ENCODE measurements at regions not wholly inside any gene's neighbourhood (a gene's known extent, or its start where the extent isn't known, plus 50 kb on each side); places are given as distances from the start of the nearest gene placed in this dataset.
"Not testable (repeated sequence)": the region's sequence is repeated elsewhere in the genome, so short reads cannot be mapped to it uniquely, and the experiment has no call there.

- H3K79me2 ChIP-seq (ENCODE audit: insufficient read depth, low read length): no peaks in the 10 kb centered on the region
- no peak overlapping the region for H3K27ac ChIP-seq (ENCODE audit: low read depth in 1 of 2, low read length in 2 of 2)
- no peak overlapping the region for H3K9ac ChIP-seq (ENCODE audit: insufficient read depth, low read length, poor library complexity, severe bottlenecking)
- H3K4me1 ChIP-seq (ENCODE audit: control insufficient read depth in 1 of 2, insufficient read depth in 2 of 2, low read length in 2 of 2): peaks cover 6 to 16% of the 10 kb centered on the region in 2 donors
- no peak overlapping the region for H3K4me3 Mint-ChIP-seq
- H3K9me3 Mint-ChIP-seq: peaks cover 0 to 3% (median 0%) of the 10 kb centered on the region in 7 donors
- H3K27me3 Mint-ChIP-seq (ENCODE audit: low read depth in 3 of 3): peaks cover 1 to 6% (median 2%) of the 10 kb centered on the region in 3 donors
- no peaks in the 10 kb centered on the region for H4K20me1 ChIP-seq (ENCODE audit: insufficient read depth, low read length)
- intact Hi-C loops (cut with micrococcal nuclease): loop anchor here in 1 of 2 donors (5.0 kb wide), 1 partner anchor 46 kb away; no protein-coding TSS in a partner anchor
- H3K4me3 ChIP-seq (replicated peaks in 1 of 3; ENCODE audit: low read depth in 2 of 3, low read length in 3 of 3): no peak overlapping the region
- peak overlapping the region in 1 of 7 donors; percentile 28 for H3K27ac Mint-ChIP-seq
- no peaks in the 10 kb centered on the region for H3K36me3 Mint-ChIP-seq
- no peak for DNase-seq
- H3K4me1 Mint-ChIP-seq: peaks cover 19% of the 10 kb centered on the region
- no peaks in the 10 kb centered on the region for H3K27me3 ChIP-seq (ENCODE audit: control insufficient read depth in 2 of 2, insufficient read depth in 2 of 2, low read length in 2 of 2)
- H2AFZ ChIP-seq (ENCODE audit: insufficient read depth, low read depth, low read length, poor library complexity, severe bottlenecking): no peak overlapping the region
- WGBS (ENCODE audit: insufficient coverage): 90% methylated on average over 2 of the region's 6 CpGs
- no peak overlapping the region for H3K4me2 ChIP-seq (replicated peaks; ENCODE audit: extremely low read depth, low read length, poor library complexity, severe bottlenecking)
- H3K36me3 ChIP-seq (replicated peaks in 1 of 2; ENCODE audit: control insufficient read depth in 1 of 2, insufficient read depth in 2 of 2, low read length in 2 of 2): no peaks in the 10 kb centered on the region
- H3K9me3 ChIP-seq (replicated peaks in 1 of 2; ENCODE audit: control insufficient read depth in 1 of 2, insufficient read depth in 1 of 2, low read length in 2 of 2): no peaks in the 10 kb centered on the region
- no peak for TF ChIP-seq CTCF (IDR thresholded peaks at IDR 0.05)
Observed at GRCh38 chr3:27638594-27638993, 83.5 kb downstream of the EOMES start.

GRCh38 chr3:27637346-27637995 lies 84.7 kb downstream of the EOMES start:
- DNase-seq: peak; percentile 5 to 27 (median 16)
- Histone ChIP-seq H3K27me3 (ENCODE audit: control insufficient read depth in 2 of 2, insufficient read depth in 2 of 2, low read length in 2 of 2) (no peaks in the 10 kb centered on the region), H3K4me2 (replicated peaks; ENCODE audit: extremely low read depth, low read length, poor library complexity, severe bottlenecking) (no peak overlapping the region), H3K4me3 (replicated peaks in 1 of 3; ENCODE audit: low read depth in 2 of 3, low read length in 3 of 3) (no peak overlapping the region), H3K36me3 (replicated peaks in 1 of 2; ENCODE audit: control insufficient read depth in 1 of 2, insufficient read depth in 2 of 2, low read length in 2 of 2) (no peaks in the 10 kb centered on the region), H3K9me3 (replicated peaks in 1 of 2; ENCODE audit: control insufficient read depth in 1 of 2, insufficient read depth in 1 of 2, low read length in 2 of 2) (no peaks in the 10 kb centered on the region), H3K27ac (ENCODE audit: low read depth in 1 of 2, low read length in 2 of 2) (no peak overlapping the region), H3K9ac (ENCODE audit: insufficient read depth, low read length, poor library complexity, severe bottlenecking) (no peak overlapping the region), H4K20me1 (ENCODE audit: insufficient read depth, low read length) (no peaks in the 10 kb centered on the region), H3K4me1 (ENCODE audit: control insufficient read depth in 1 of 2, insufficient read depth in 2 of 2, low read length in 2 of 2) (peaks cover 6 to 22% of the 10 kb centered on the region in 2 donors), H3K79me2 (ENCODE audit: insufficient read depth, low read length) (no peaks in the 10 kb centered on the region), H2AFZ (ENCODE audit: insufficient read depth, low read depth, low read length, poor library complexity, severe bottlenecking) (no peak overlapping the region)
- Mint-ChIP-seq H3K4me1 (peaks cover 26% of the 10 kb centered on the region), H3K9me3 (no peaks in the 10 kb centered on the region), H3K4me3 (no peak overlapping the region), H3K36me3 (no peaks in the 10 kb centered on the region), H3K27me3 (ENCODE audit: low read depth in 3 of 3) (peaks cover 2 to 10% (median 3%) of the 10 kb centered on the region in 3 donors), H3K27ac (no peak overlapping the region)
- 66% methylated on average over 8 of the region's 9 CpGs for WGBS (ENCODE audit: insufficient coverage)
- intact Hi-C loops (cut with micrococcal nuclease): loop anchor here in 1 of 2 donors (5.0 kb wide), 1 partner anchor 45 kb away; no protein-coding TSS in a partner anchor
- no peak for TF ChIP-seq CTCF (IDR thresholded peaks at IDR 0.05)

GRCh38 chr3:27635006-27635405 lies 87.1 kb downstream of the EOMES start:
- H3K9me3 Mint-ChIP-seq; H3K79me2 ChIP-seq (ENCODE audit: insufficient read depth, low read length); H3K27me3 ChIP-seq (ENCODE audit: control insufficient read depth in 2 of 2, insufficient read depth in 2 of 2, low read length in 2 of 2); H4K20me1 ChIP-seq (ENCODE audit: insufficient read depth, low read length); H3K4me3 ChIP-seq (replicated peaks in 1 of 3; ENCODE audit: low read depth in 2 of 3, low read length in 3 of 3); H3K36me3 ChIP-seq (replicated peaks in 1 of 2; ENCODE audit: control insufficient read depth in 1 of 2, insufficient read depth in 2 of 2, low read length in 2 of 2); H2AFZ ChIP-seq (ENCODE audit: insufficient read depth, low read depth, low read length, poor library complexity, severe bottlenecking); H3K4me3 Mint-ChIP-seq; H3K9ac ChIP-seq (ENCODE audit: insufficient read depth, low read length, poor library complexity, severe bottlenecking); H3K4me2 ChIP-seq (replicated peaks; ENCODE audit: extremely low read depth, low read length, poor library complexity, severe bottlenecking); DNase-seq; H3K27me3 Mint-ChIP-seq (ENCODE audit: low read depth in 3 of 3); H3K27ac Mint-ChIP-seq; H3K36me3 Mint-ChIP-seq; H3K27ac ChIP-seq (ENCODE audit: low read depth in 1 of 2, low read length in 2 of 2); H3K9me3 ChIP-seq (replicated peaks in 1 of 2; ENCODE audit: control insufficient read depth in 1 of 2, insufficient read depth in 1 of 2, low read length in 2 of 2): not testable (repeated sequence)
- intact Hi-C loops (cut with micrococcal nuclease): loop anchor here in 1 of 2 donors (5.0 kb wide), 1 partner anchor 43 kb away; no protein-coding TSS in a partner anchor
- no CpG with 5 or more reads among the region's 5 CpGs for WGBS (ENCODE audit: insufficient coverage)
- peaks cover 27% of the 10 kb centered on the region for H3K4me1 Mint-ChIP-seq
- peaks cover 9 to 21% of the 10 kb centered on the region in 2 donors for H3K4me1 ChIP-seq (ENCODE audit: control insufficient read depth in 1 of 2, insufficient read depth in 2 of 2, low read length in 2 of 2)
